SK-N-SH treated with all-trans-retinoic acid at 6 μM for 48 hours (cell line): ENCODE measurements at regions not wholly inside any gene's neighbourhood (a gene's known extent, or its start where the extent isn't known, plus 50 kb on each side); places are given as distances from the start of the nearest gene placed in this dataset.

Experiments used
- ATAC-seq: fragments of 200-7000 bp; cut with Tn5 transposase; 3 replicates; pipeline ENCODE4 v1.9.1; 2020; ENCODE audit warnings: mild to moderate bottlenecking, moderate library complexity
- ARNTL ChIP-seq: fragments of 450-650 bp; formaldehyde crosslinking; IDR thresholded peaks from 2 replicates; pipeline ENCODE4 v1.5.0; 2020; ENCODE audit warnings: low read depth, mild to moderate bottlenecking, moderate library complexity, borderline replicate concordance
- BACH2 ChIP-seq: fragments of 250-450 bp; sonication (Bioruptor Pico); IDR thresholded peaks from 2 replicates; pipeline ENCODE4 v1.9.0; 2021; ENCODE audit warnings: mild to moderate bottlenecking, borderline replicate concordance
- CREB5 ChIP-seq: fragments of 250-450 bp; sonication (Bioruptor Pico); IDR thresholded peaks from 2 replicates; pipeline ENCODE4 v1.5.1; 2020; ENCODE audit warnings: low read depth, mild to moderate bottlenecking, moderate library complexity
- CSRNP3 ChIP-seq: fragments of 250-450 bp; sonication (Bioruptor Pico); IDR thresholded peaks from 2 replicates; pipeline ENCODE4 v1.5.1; 2021; ENCODE audit warnings: mild to moderate bottlenecking, moderate library complexity
- ESRRG ChIP-seq: fragments of 250-450 bp; sonication (Bioruptor Pico); IDR thresholded peaks from 2 replicates; pipeline ENCODE4 v1.6.1; 2021; ENCODE audit warnings: mild to moderate bottlenecking
- GLIS3 ChIP-seq: fragments of 250-450 bp; sonication (Bioruptor Pico); IDR thresholded peaks from 2 replicates; pipeline ENCODE4 v1.5.0; 2020; ENCODE audit warnings: mild to moderate bottlenecking, moderate library complexity
- ISL1 ChIP-seq: fragments of 250-450 bp; sonication (Bioruptor Pico); IDR thresholded peaks from 2 replicates; pipeline ENCODE4 v2.1.2; 2022; ENCODE audit warnings: mild to moderate bottlenecking, moderate library complexity
- OSR1 ChIP-seq: fragments of 250-450 bp; sonication (Bioruptor Pico); IDR thresholded peaks from 2 replicates; pipeline ENCODE4 v1.8.0; 2022; ENCODE audit warnings: moderate library complexity, mild to moderate bottlenecking, inconsistent platforms
- PATZ1 ChIP-seq: fragments of 250-450 bp; sonication (Bioruptor Pico); IDR thresholded peaks from 2 replicates; pipeline ENCODE4 v1.8.0; 2020; ENCODE audit warnings: mild to moderate bottlenecking, moderate library complexity, borderline replicate concordance
- POU6F1 ChIP-seq: fragments of 250-450 bp; sonication (Bioruptor Pico); IDR thresholded peaks from 2 replicates; pipeline ENCODE4 v1.8.0; 2021; ENCODE audit warnings: low read depth, mild to moderate bottlenecking, moderate library complexity, borderline replicate concordance
- RARB ChIP-seq: fragments of 250-450 bp; sonication (Bioruptor Pico); IDR thresholded peaks from 2 replicates; pipeline ENCODE4 v1.8.0; 2021; ENCODE audit warnings: mild to moderate bottlenecking, moderate library complexity
- SNAI2 ChIP-seq: fragments of 250-450 bp; sonication (Bioruptor Pico); IDR thresholded peaks from 2 replicates; pipeline ENCODE4 v1.5.0; 2020; ENCODE audit warnings: mild to moderate bottlenecking, moderate library complexity
- TCF4 ChIP-seq: fragments of 250-450 bp; sonication (Bioruptor Pico); IDR thresholded peaks from 2 replicates; pipeline ENCODE4 v1.8.0; 2021; ENCODE audit warnings: mild to moderate bottlenecking, moderate library complexity, borderline replicate concordance
- TOX ChIP-seq: fragments of 250-450 bp; sonication (Bioruptor Pico); IDR thresholded peaks from 2 replicates; pipeline ENCODE4 v1.8.0; 2021; ENCODE audit warnings: mild to moderate bottlenecking, moderate library complexity, borderline replicate concordance
- TSHZ2 ChIP-seq: fragments of 250-450 bp; sonication (Bioruptor Pico); IDR thresholded peaks from 2 replicates; pipeline ENCODE4 v1.5.0; 2020; ENCODE audit warnings: mild to moderate bottlenecking, moderate library complexity
- ZC3H10 ChIP-seq: fragments of 250-450 bp; sonication (Bioruptor Pico); IDR thresholded peaks from 2 replicates; pipeline ENCODE4 v1.5.1; 2021; ENCODE audit warnings: mild to moderate bottlenecking, moderate library complexity
- ZFP3 ChIP-seq: fragments of 250-450 bp; sonication (Bioruptor Pico); IDR thresholded peaks from 2 replicates; pipeline ENCODE4 v1.5.0; 2020; ENCODE audit warnings: mild to moderate bottlenecking, moderate library complexity
- ZFP30 ChIP-seq: fragments of 450-650 bp; formaldehyde crosslinking; IDR thresholded peaks from 2 replicates; pipeline ENCODE4 v1.5.0; 2022; ENCODE audit warnings: mild to moderate bottlenecking, moderate library complexity
- ZNF8 ChIP-seq: fragments of 450-650 bp; formaldehyde crosslinking; IDR thresholded peaks from 2 replicates; pipeline ENCODE4 v1.5.0; 2020; ENCODE audit warnings: mild to moderate bottlenecking, moderate library complexity

- no peak for ATAC-seq
- no peak for TF ChIP-seq ZNF8 (CRISPR knock-in tag)
- no peak for TF ChIP-seq TOX
- TF ChIP-seq OSR1 = no peak
- TF ChIP-seq RARB (CRISPR knock-in tag) = no peak
- TF ChIP-seq ZFP30 (CRISPR knock-in tag) = no peak
- TF ChIP-seq POU6F1 (CRISPR knock-in tag) = no peak
- no peak for TF ChIP-seq ZC3H10
- TF ChIP-seq ARNTL (CRISPR knock-in tag) = no peak
- no peak for TF ChIP-seq CREB5 (CRISPR knock-in tag)
Measured at GRCh38 chr4:177117256-177117655, 192.4 kb upstream of the NEIL3 start.

GRCh38 chr4:177118596-177118995 is 191.1 kb upstream of the NEIL3 start:
- TF ChIP-seq OSR1 (no peak), PATZ1 (no peak), GLIS3 (no peak), TSHZ2 (no peak), ZNF8 (CRISPR knock-in tag) (no peak), ZFP3 (CRISPR knock-in tag) (no peak), SNAI2 (CRISPR knock-in tag) (no peak)
- ATAC-seq = peak; percentile 93

- TF ChIP-seq CREB5 (CRISPR knock-in tag) (peak; percentile 74; the same call in 1 of the 2 replicates), ESRRG (CRISPR knock-in tag) (0 out of 2 replicates have a peak, but pooled peaks have one; percentile 36), BACH2 (CRISPR knock-in tag) (no peak), TCF4 (CRISPR knock-in tag) (peak; percentile 62; the same call in 1 of the 2 replicates), ZFP3 (CRISPR knock-in tag) (no peak), CSRNP3 (CRISPR knock-in tag) (0 out of 2 replicates have a peak, but pooled peaks have one; percentile 54), POU6F1 (CRISPR knock-in tag) (peak; percentile 68; the same call in 1 of the 2 replicates), ISL1 (CRISPR knock-in tag) (peak; percentile 97)
- peak; percentile 69 for ATAC-seq
Measured at GRCh38 chr4:177119021-177119471, 190.6 kb upstream of the NEIL3 start.
